Tibial nerve (tissue), 4 donors: ENCODE measurements at regions not wholly inside any gene's neighbourhood (a gene's known extent, or its start where the extent isn't known, plus 50 kb on each side); places are given as distances from the start of the nearest gene placed in this dataset.

Experiments used
- DNase-seq, 2 donors: peaks; one replicate each; pipeline ENCODE4 v3.0.0-alpha.2; 2019; ENCODE audit warnings: low spot score in 2 of 2
- H3K27ac ChIP-seq, 4 donors: fragments of 200-600 bp; sonication (generic) in 3 of 4; one replicate each; pipeline ENCODE4 v1.5.1; 2017 to 2019; ENCODE audit warnings: mild to moderate bottlenecking in 1 of 4
- H3K27me3 ChIP-seq, 2 donors: fragments of 200-600 bp; sonication (generic) in 1 of 2; one replicate each; pipeline versions ENCODE4 v1.5.1 to v1.6.0; 2017 to 2019
- H3K36me3 ChIP-seq, 3 donors: fragments of 200-600 bp; sonication (generic); one replicate each; pipeline ENCODE4 v1.5.1; 2018 to 2019
- H3K4me1 ChIP-seq, 4 donors: fragments of 200-600 bp; sonication (generic) in 3 of 4; one replicate each; pipeline ENCODE4 v1.5.1; 2017 to 2019
- H3K4me3 ChIP-seq, 4 donors: fragments of 200-600 bp; sonication (generic) in 3 of 4; one replicate each; pipeline ENCODE4 v1.5.1; 2017 to 2019; ENCODE audit warnings: mild to moderate bottlenecking in 1 of 4, moderate library complexity in 1 of 4
- H3K9me3 ChIP-seq, 4 donors: fragments of 200-600 bp; sonication (generic) in 3 of 4; one replicate each; pipeline ENCODE4 v1.5.1; 2017 to 2019
- EP300 ChIP-seq, 2 donors: sonication (generic); formaldehyde crosslinking; IDR thresholded peaks; one replicate each; pipeline ENCODE4 v1.6.1; 2017; ENCODE audit warnings: antibody characterized with exemption in 2 of 2, mild to moderate bottlenecking in 1 of 2
- POLR2A ChIP-seq, 2 donors: fragments of 450-650 bp; IDR thresholded peaks; one replicate each; pipeline ENCODE4 v1.6.1; 2017; ENCODE audit warnings: antibody characterized with exemption in 2 of 2, mild to moderate bottlenecking in 2 of 2, moderate library complexity in 2 of 2
- WGBS, 2 donors: methylation state at CpG; one replicate each; pipeline ENCODE4 v1.1.5; 2018; 5-methylcytosine and 5-hydroxymethylcytosine counted together
- TF ChIP-seq, protein P1 (sequence below), 5 experiments: fragments of 200-600 bp in 3 of 5; fragments of 450-650 bp in 2 of 5; sonication (generic) in 3 of 5; IDR thresholded peaks; one replicate each; pipeline ENCODE4 v1.5.1; 2016 to 2019; ENCODE audit warnings: antibody characterized with exemption in 5 of 5, mild to moderate bottlenecking in 3 of 5, moderate library complexity in 2 of 5

DNA sequence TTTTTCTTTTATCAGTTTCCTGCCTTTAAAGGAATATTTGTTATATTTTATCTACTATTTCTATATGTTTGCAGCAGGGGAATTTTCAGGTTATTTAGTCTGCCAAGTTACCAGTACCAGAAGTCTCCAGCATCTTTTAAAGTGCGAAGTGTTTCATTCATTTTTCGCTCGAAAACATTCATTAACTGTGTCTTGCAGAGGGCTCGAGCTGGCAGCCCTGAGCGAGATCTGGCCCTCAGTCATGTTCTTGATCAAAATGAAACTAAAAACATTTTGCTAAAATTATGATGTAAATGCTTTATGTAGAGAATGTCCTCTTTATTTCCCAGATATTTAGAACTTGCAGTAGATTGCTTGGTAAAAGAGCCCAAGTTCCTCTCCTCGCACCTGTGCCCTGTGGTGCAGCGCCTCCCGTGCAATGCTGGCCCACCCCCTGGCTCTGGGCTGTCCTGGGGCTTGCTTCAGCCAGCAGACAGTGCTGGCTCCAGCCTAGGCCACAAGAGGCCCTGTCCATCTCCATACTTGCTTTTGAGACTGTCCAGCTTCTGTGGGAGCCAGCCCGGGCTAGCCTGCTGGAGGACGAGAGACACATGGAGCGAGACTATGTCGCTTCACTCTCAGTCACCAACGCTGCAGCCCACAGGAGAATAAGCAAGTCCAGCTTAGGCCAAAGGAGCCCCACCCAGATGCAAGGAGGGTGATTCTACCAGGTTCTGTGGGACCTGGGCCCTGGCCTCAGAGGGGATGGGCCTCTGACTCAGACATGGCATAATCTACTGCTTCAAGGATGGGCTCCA is 71.9 kb upstream of the PRR23E start:
- Histone ChIP-seq H3K27me3 (no peaks in the 10 kb centered on the region), H3K27ac (no peak overlapping the region), H3K4me1 (no peaks in the 10 kb centered on the region), H3K36me3 (no peaks in the 10 kb centered on the region), H3K9me3 (no peaks in the 10 kb centered on the region), H3K4me3 (no peak overlapping the region)
- TF ChIP-seq, protein P1, sequence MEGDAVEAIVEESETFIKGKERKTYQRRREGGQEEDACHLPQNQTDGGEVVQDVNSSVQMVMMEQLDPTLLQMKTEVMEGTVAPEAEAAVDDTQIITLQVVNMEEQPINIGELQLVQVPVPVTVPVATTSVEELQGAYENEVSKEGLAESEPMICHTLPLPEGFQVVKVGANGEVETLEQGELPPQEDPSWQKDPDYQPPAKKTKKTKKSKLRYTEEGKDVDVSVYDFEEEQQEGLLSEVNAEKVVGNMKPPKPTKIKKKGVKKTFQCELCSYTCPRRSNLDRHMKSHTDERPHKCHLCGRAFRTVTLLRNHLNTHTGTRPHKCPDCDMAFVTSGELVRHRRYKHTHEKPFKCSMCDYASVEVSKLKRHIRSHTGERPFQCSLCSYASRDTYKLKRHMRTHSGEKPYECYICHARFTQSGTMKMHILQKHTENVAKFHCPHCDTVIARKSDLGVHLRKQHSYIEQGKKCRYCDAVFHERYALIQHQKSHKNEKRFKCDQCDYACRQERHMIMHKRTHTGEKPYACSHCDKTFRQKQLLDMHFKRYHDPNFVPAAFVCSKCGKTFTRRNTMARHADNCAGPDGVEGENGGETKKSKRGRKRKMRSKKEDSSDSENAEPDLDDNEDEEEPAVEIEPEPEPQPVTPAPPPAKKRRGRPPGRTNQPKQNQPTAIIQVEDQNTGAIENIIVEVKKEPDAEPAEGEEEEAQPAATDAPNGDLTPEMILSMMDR (IDR thresholded peaks at IDR 0.05) = no peak
- no peak for TF ChIP-seq POLR2A (IDR thresholded peaks at IDR 0.05)
- no peak for DNase-seq
- WGBS, 2 donors = 86 to 87% methylated on average over 11 to 13 of the region's 13 CpGs

DNA sequence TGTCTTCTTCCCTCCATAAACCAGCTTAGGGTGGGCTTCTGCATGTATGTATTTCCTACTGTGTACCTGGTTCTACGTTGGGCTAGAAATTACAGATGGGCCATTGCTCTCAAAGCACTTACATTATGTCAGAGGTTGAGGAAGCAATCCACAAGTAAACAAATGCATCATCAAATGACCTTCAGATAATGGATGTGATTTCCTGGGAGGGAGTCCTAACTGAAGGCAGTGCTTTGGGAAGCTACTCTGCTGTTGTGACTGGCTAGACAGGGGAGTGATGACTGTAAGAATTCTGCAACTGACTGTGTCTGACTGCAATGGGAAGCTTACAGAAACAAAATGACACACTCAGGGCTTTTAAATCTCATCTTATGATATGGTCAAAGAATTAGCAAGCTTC is 71.0 kb upstream of the PRR23E start:
- Histone ChIP-seq H3K4me3 (no peak overlapping the region), H3K27me3 (no peaks in the 10 kb centered on the region), H3K36me3 (no peaks in the 10 kb centered on the region), H3K4me1 (no peaks in the 10 kb centered on the region), H3K27ac (no peak overlapping the region), H3K9me3 (no peaks in the 10 kb centered on the region)
- no peak for TF ChIP-seq EP300 (IDR thresholded peaks at IDR 0.05)
- TF ChIP-seq, protein P1 (IDR thresholded peaks at IDR 0.05) = no peak
- no peak for TF ChIP-seq POLR2A (IDR thresholded peaks at IDR 0.05)
- DNase-seq = no peak
- WGBS, 2 donors = 69 to 74% methylated on average over 1 of the region's 1 CpG

DNA sequence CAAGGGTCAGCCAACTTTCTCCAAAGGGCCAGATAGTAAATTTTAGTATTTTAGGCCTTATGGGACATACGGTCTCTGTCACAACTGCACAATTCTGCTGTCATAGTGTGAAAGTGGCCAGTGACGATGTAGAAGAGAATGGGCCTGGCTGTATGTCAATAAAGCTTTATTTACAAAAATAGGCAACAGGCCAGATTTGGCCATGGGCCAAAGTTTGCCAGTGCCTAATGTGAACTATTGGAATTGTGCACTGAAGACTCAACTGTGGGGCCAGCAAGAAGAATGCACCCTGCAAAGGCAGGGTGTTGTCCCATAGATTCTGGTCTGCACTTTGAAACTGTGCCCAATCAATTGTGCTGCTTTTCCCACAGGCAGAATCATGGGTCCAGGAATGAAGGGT is 69.4 kb upstream of the PRR23E start:
- Histone ChIP-seq H3K4me3 (no peak overlapping the region), H3K27ac (no peak overlapping the region), H3K9me3 (no peaks in the 10 kb centered on the region), H3K36me3 (no peaks in the 10 kb centered on the region), H3K27me3 (no peaks in the 10 kb centered on the region), H3K4me1 (no peaks in the 10 kb centered on the region)
- WGBS, 2 donors = 71 to 73% methylated on average over 2 of the region's 2 CpGs
- DNase-seq = no peak
- TF ChIP-seq, protein P1 (IDR thresholded peaks at IDR 0.05) = no peak
- TF ChIP-seq POLR2A (IDR thresholded peaks at IDR 0.05) = no peak
- TF ChIP-seq EP300 (IDR thresholded peaks at IDR 0.05) = no peak

DNA sequence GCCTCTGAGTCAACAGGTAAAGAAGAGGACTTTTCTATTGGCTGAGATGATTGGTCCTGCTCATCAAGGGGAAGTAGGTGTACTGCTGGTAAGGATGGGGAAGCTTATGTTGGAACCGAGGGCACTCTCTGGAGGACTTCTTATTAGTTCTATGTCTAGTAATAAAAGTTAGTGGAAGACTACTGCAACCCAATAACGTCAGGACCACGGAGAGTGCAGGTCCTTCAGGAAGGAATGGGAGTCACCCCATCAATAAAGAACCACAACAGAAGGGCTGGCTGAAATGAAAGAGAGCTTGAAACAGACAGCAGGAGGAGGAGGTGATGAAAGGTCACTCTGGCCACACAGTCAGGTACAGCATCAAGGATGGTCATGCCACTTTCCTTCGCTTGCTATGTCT is 68.8 kb upstream of the PRR23E start:
- no peak for DNase-seq
- no peak overlapping the region for H3K4me3 ChIP-seq
- no peak overlapping the region for H3K27ac ChIP-seq
- H3K4me1 ChIP-seq = no peaks in the 10 kb centered on the region
- no peaks in the 10 kb centered on the region for H3K9me3 ChIP-seq
- no peaks in the 10 kb centered on the region for H3K27me3 ChIP-seq
- 50 to 60% methylated on average over 4 of the region's 4 CpGs for WGBS, 2 donors
- TF ChIP-seq POLR2A (IDR thresholded peaks at IDR 0.05) (no peak), EP300 (IDR thresholded peaks at IDR 0.05) (no peak)
- TF ChIP-seq, protein P1 (IDR thresholded peaks at IDR 0.05) = no peak
- H3K36me3 ChIP-seq = no peaks in the 10 kb centered on the region

DNA sequence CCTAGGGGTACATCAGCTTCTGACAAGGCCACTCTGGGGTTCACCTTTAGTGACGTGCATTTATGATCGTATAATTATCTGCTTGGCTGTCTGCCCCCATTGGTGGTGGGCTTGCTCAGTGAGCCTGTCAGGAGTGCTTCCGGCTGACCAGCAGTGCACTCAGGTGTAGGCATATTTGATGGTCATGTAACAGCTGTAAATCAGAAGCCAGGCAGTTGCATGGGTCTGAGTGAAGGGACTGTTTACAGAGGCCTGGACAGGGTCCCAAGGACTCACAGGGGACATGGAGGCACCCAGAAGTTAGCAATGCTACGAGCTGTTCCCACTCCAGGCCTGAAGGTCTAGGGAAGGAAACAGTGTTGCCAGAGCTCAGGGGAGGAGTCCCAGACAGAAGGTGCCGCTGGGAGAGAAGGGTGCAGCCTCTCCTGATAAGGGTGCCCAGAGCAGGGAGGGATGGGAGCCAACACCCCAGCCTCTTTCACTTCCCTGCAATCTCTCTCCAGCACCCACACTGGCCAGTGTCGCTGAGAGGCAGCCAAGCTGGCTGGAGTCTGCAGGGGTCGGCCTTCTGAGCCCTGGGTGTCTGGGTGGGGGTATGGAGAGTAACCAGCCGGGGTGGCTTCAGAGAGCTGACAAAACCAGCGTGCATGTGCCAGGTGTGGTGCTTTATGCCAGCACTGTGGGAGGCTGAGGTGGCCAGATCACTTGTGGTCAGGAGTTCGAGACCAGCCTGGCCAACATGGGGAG is 61.3 kb upstream of the PRR23E start:
- TF ChIP-seq, protein P1 (IDR thresholded peaks at IDR 0.05) = no peak
- TF ChIP-seq EP300 (IDR thresholded peaks at IDR 0.05) (no peak), POLR2A (IDR thresholded peaks at IDR 0.05) (no peak)
- peaks cover 0 to 20% (median 2%) of the 10 kb centered on the region in 4 donors for H3K4me1 ChIP-seq
- no peaks in the 10 kb centered on the region for H3K36me3 ChIP-seq
- peaks cover 2 to 41% of the 10 kb centered on the region in 2 donors for H3K27me3 ChIP-seq
- H3K4me3 ChIP-seq = no peak overlapping the region
- 72 to 84% methylated on average over 10 of the region's 10 CpGs for WGBS, 2 donors
- no peak overlapping the region for H3K27ac ChIP-seq
- no peak for DNase-seq
- H3K9me3 ChIP-seq = no peaks in the 10 kb centered on the region
